Nephron progenitor cell (in vitro differentiated cells): ENCODE measurements at regions not wholly inside any gene's neighbourhood (a gene's known extent, or its start where the extent isn't known, plus 50 kb on each side); places are given as distances from the start of the nearest gene placed in this dataset.

Experiments used
- DNase-seq: peaks from one replicate; pipeline ENCODE4 v3.0.0; 2021
- H3K27ac Mint-ChIP-seq: 2 replicates; pipeline ENCODE4 v1.8.0; 2021; ENCODE audit warnings: mild to moderate bottlenecking, moderate library complexity, mixed read lengths
- H3K27me3 Mint-ChIP-seq: 2 replicates; pipeline ENCODE4 v1.8.0; 2021; ENCODE audit warnings: mild to moderate bottlenecking, low read depth, mixed read lengths; ENCODE audit not compliant: poor library complexity
- H3K36me3 Mint-ChIP-seq: 2 replicates; pipeline ENCODE4 v1.8.0; 2021; ENCODE audit warnings: low read depth, mixed read lengths
- H3K4me1 Mint-ChIP-seq: 2 replicates; pipeline ENCODE4 v1.8.0; 2021; ENCODE audit warnings: mixed read lengths
- H3K4me3 Mint-ChIP-seq: 2 replicates; pipeline ENCODE4 v1.8.0; 2021; ENCODE audit warnings: mild to moderate bottlenecking, moderate library complexity, mixed read lengths
- H3K9me3 Mint-ChIP-seq: 2 replicates; pipeline ENCODE4 v1.8.0; 2021; ENCODE audit warnings: mild to moderate bottlenecking, moderate library complexity, mixed read lengths
- CTCF ChIP-seq: fragments of 200-600 bp; sonication (generic); IDR thresholded peaks from 2 replicates; pipeline ENCODE4 v1.5.0; 2021; ENCODE audit warnings: antibody characterized with exemption

GRCh38 chr1:90122654-90123340 lies 127.9 kb downstream of the ZNF326 start:
- no peaks in the 10 kb centered on the region for H3K4me1 Mint-ChIP-seq
- peaks cover 20% of the 10 kb centered on the region for H3K9me3 Mint-ChIP-seq
- H3K27me3 Mint-ChIP-seq = peaks cover 3% of the 10 kb centered on the region
- no peak for TF ChIP-seq CTCF
- H3K27ac Mint-ChIP-seq = no peak overlapping the region
- H3K4me3 Mint-ChIP-seq = no peak overlapping the region
- DNase-seq = no peak
- no peaks in the 10 kb centered on the region for H3K36me3 Mint-ChIP-seq

GRCh38 chr1:90114521-90115141 lies 119.7 kb downstream of the ZNF326 start:
- Mint-ChIP-seq H3K4me3 (no peak overlapping the region), H3K27me3 (peaks cover 20% of the 10 kb centered on the region), H3K27ac (no peak overlapping the region), H3K36me3 (no peaks in the 10 kb centered on the region), H3K4me1 (no peaks in the 10 kb centered on the region), H3K9me3 (peaks cover 3% of the 10 kb centered on the region)
- peak; percentile 11 for DNase-seq
- TF ChIP-seq CTCF = peak; percentile 85

- Mint-ChIP-seq H3K27me3 (peaks cover 9% of the 10 kb centered on the region), H3K4me3 (no peak overlapping the region), H3K36me3 (no peaks in the 10 kb centered on the region)
Measured at GRCh38 chr1:90107990-90108389, 113.1 kb downstream of the ZNF326 start.

GRCh38 chr1:90106311-90106710 lies 111.4 kb downstream of the ZNF326 start:
- Mint-ChIP-seq H3K4me3 (no peak overlapping the region), H3K27ac (no peak overlapping the region), H3K4me1 (peaks cover 12% of the 10 kb centered on the region), H3K27me3 (peaks cover 7% of the 10 kb centered on the region), H3K36me3 (no peaks in the 10 kb centered on the region), H3K9me3 (no peaks in the 10 kb centered on the region)
- no peak for DNase-seq
- no peak for TF ChIP-seq CTCF

More at GRCh38 chr1:90107990-90108389, 113.1 kb downstream of the ZNF326 start:
- TF ChIP-seq CTCF = no peak
- no peak for DNase-seq
- Mint-ChIP-seq H3K4me1 (peaks cover 12% of the 10 kb centered on the region), H3K27ac (no peak overlapping the region), H3K9me3 (no peaks in the 10 kb centered on the region)

GRCh38 chr1:90104941-90105538 lies 110.1 kb downstream of the ZNF326 start:
- peaks cover 12% of the 10 kb centered on the region for H3K4me1 Mint-ChIP-seq
- no peak overlapping the region for H3K27ac Mint-ChIP-seq
- peaks cover 4% of the 10 kb centered on the region for H3K27me3 Mint-ChIP-seq
- H3K9me3 Mint-ChIP-seq = peaks cover 3% of the 10 kb centered on the region
- TF ChIP-seq CTCF = no peak
- DNase-seq = no peak
- no peak overlapping the region for H3K4me3 Mint-ChIP-seq
- no peaks in the 10 kb centered on the region for H3K36me3 Mint-ChIP-seq
